ENCODE measurements at regions not wholly inside any gene's neighbourhood (a gene's known extent, or its start where the extent isn't known, plus 50 kb on each side); places are given as distances from the start of the nearest gene placed in this dataset.

DNA sequence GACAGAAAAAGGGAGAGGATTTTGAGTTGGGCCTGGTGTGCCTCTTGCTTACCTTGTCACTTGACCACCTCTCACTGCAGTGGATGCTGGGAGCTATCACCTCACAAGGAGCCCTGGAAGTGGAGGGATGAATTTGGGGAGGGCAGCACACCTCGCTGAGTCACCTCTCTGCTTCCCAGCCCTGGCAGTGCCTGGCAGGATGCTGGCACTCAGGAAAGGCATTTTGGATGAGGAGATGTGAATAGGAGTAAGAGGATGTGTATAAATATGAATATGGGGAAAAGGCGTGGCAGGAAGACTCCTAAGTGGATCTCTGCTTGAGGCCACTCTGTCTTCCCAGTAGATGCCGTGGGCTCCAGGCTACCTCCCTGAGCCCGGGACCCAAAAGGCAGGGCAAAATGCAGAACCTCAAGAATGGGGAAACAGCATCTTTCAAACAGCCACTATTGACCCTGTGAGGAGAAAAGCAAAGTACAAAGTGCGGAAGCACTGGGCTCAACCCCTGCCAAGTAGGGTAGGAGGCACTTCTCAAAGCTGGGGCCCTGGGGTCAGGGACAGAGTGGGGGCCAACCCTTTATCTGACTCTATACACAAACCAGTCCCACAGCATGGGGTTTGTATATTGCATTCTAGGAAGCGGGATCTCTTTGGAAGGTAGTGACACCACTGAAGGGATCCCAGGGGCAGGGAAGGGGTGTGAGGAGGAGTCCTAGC, 164.5 kb upstream of the GLI2 start:
- TF ChIP-seq, protein P1, sequence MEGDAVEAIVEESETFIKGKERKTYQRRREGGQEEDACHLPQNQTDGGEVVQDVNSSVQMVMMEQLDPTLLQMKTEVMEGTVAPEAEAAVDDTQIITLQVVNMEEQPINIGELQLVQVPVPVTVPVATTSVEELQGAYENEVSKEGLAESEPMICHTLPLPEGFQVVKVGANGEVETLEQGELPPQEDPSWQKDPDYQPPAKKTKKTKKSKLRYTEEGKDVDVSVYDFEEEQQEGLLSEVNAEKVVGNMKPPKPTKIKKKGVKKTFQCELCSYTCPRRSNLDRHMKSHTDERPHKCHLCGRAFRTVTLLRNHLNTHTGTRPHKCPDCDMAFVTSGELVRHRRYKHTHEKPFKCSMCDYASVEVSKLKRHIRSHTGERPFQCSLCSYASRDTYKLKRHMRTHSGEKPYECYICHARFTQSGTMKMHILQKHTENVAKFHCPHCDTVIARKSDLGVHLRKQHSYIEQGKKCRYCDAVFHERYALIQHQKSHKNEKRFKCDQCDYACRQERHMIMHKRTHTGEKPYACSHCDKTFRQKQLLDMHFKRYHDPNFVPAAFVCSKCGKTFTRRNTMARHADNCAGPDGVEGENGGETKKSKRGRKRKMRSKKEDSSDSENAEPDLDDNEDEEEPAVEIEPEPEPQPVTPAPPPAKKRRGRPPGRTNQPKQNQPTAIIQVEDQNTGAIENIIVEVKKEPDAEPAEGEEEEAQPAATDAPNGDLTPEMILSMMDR (IDR thresholded peaks at IDR 0.05; ENCODE audit: insufficient read depth, missing control alignments) = no peak
- DNase-seq (ENCODE audit: insufficient read length, low spot score) = no peak
- FAIRE-seq = no peak

DNA sequence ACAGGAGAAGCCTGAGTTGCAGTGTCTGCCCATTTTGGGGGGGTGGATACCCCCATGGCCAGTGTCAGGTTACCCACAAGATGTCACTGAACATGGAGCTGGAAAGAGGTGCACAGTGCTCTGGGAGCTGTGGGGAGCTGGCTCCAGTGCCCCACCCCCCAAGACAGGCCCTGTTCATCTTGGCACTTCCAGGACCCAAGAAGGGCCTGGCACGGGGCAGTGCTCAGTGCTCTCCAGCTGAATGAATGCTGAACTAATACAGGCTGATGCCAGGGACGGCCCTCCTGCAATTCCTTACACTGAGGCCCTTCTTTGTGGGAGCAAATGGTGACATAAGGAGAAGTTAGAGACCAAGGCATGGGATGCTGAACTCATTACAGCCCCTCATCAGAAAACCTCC, 163.4 kb upstream of the GLI2 start:
- no peak for FAIRE-seq
- TF ChIP-seq, protein P1 (IDR thresholded peaks at IDR 0.05; ENCODE audit: insufficient read depth, missing control alignments) = no peak
- no peak for DNase-seq (ENCODE audit: insufficient read length, low spot score)

DNA sequence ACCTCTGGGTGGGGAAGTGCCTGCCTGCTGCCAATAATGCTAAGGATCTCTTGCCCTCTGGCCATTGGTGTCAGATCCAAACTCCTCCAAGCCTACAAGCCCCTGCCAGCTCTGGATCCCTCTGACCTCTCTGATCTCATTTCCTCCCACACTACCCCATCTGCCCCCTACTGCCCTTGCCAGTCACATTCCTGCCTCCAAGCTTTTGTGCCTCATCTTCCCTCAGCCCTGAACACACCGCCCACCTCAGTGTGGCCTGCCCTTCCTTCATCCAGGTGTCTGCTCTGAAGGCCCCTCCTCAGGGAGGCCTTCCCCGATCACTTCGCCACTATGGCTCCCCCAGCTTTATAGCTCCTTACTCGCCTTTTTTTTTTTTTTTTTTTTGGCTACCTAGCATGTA, 161.0 kb upstream of the GLI2 start:
- FAIRE-seq (no peak), DNase-seq (ENCODE audit: insufficient read length, low spot score) (no peak)
- TF ChIP-seq, protein P1 (IDR thresholded peaks at IDR 0.05; ENCODE audit: insufficient read depth, missing control alignments) = no peak

DNA sequence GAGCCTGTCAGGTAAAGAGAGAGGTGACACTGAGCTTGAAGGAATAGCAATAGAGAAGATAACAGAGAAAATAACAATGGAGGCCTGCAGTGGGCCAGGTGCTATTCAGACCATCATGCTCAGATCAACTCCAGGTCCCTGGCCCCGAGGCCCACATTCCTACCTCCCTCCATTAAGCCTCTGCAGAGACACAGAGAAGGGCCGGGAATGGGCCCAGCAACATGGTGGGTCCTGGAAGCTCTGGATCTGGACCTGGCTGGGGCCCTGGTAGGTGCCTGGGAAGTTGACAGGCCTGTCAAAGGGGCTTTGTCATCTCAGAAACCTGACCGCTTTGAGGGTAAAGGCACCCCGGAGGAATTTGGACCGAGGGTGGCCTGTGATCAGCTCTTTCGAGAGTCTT, 159.7 kb upstream of the GLI2 start:
- DNase-seq (ENCODE audit: insufficient read length, low spot score) (no peak), FAIRE-seq (no peak)
- TF ChIP-seq, protein P1 (IDR thresholded peaks at IDR 0.05; ENCODE audit: insufficient read depth, missing control alignments) = no peak

DNA sequence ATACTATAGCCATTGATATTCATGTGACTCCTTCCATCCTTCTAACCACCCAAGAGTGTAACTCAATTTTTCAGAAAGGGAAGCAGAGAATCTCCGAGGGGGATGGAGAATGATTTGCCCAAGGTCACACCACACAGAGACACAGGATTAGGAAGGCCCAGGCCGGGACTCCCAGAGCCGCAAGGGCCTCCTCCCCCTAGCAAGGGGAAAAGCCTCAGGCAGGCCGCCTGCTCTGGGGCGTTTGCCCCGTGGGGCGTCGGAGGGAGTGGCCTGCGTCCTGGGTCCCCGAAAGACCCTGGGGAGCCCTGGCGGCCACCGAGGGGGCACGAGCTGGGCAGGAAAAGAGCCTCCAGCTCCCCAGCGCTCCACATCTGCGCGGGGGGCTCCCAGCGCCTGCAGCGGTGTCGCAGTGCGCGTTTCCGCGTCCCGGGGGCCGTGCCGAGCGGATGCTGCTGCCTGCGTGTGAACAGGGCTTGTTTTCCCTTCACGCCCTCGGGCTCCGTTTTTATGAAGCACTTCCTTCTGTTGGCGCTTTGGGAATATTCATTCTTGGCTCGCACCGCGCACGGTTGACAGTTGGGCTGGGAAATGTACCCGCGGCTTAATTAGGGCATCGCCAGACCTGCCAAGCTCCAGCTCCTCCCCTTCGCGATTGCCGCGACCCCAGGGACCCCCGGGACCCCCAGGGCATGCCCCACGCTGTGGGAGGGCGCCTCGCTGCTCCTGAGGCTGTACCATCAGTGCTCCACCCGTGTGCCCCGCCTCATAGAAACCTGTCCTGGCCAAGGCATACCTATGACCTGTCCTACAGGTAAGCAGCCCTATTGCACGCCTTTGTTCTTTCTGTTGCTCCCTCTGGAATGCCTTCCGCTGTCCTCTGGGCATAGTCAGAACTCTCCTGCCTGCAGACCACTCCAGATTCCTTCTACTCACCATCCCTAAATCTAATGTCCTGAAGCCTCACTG, 158.9 kb upstream of the GLI2 start:
- DNase-seq (ENCODE audit: insufficient read length, low spot score) (no peak), FAIRE-seq (no peak)
- TF ChIP-seq, protein P1 (IDR thresholded peaks at IDR 0.05; ENCODE audit: insufficient read depth, missing control alignments) = no peak

DNA sequence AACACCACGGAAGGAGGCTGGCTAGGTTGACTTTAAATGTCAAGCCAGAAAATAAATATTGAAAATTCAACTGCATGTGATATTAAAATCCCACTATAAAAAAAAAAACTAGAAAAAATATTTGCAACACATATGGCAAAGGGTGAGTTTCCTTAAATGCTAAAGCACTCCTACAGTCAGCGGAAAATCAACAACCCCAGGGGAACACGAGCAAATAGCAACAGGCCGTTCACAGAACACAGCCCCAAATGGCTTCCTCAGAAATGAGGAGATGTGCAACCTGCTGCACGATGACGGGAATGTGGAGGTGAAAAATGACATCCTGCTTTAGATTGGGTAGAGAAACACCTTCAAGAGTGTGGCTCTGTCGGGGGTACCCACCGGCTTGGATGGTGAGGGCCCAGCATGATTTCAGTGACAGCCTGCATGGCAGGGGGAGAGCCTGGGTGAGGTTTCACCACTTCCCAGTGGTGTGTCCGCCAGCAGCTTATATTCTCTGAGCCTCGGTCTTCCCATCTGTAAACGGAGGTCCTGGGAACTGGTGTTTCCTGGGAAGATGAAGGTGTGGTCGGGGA, 157.9 kb upstream of the GLI2 start:
- DNase-seq (ENCODE audit: insufficient read length, low spot score) = no peak
- no peak for FAIRE-seq
- TF ChIP-seq, protein P1 (IDR thresholded peaks at IDR 0.05; ENCODE audit: insufficient read depth, missing control alignments) = no peak
